GM18511 (cell line): ENCODE measurements at regions not wholly inside any gene's neighbourhood (a gene's known extent, or its start where the extent isn't known, plus 50 kb on each side); places are given as distances from the start of the nearest gene placed in this dataset.
"Not testable (repeated sequence)": the region's sequence is repeated elsewhere in the genome, so short reads cannot be mapped to it uniquely, and the experiment has no call there.

Experiments
- ATAC-seq: cut with Tn5 transposase; IDR thresholded peaks from one replicate; pipeline ENCODE4 v1.9.1; 2021; ENCODE audit warnings: mild to moderate bottlenecking, moderate library complexity; ENCODE audit not compliant: unreplicated experiment

GRCh38 chr13:44887515-44887914 is 101.8 kb downstream of the NUFIP1 start:
- ATAC-seq = no peak

DNA sequence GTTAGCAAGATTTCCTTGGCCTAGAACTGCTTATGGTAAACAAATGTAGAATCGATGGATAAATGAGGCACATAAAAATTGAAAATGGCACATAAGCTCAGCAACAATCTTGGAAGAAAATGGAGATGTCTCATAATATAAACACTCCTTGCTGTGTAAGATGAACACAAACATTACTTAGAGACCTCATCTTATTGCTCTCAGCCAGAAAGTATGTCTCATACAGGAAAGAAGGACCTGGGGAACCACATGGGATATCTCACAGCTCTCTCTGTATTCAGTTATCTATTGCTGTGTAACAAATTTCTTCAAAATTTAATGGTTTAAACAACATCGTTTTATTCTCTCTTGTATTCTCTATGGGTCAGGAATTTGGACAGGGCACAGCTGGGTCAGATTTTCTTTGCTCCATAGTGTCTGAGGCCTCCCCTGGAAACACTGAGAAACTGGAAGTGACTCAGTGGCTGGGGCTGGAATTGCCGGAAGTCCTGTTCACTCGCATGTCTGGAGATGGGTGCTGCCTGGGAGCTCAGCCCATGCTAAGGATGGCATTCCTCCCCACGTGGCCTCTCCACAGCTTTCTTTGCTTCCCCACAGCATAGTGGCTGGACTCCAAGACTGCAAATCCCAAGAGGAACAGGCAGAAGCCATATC is 105.1 kb downstream of the NUFIP1 start:
- ATAC-seq = no peak

DNA sequence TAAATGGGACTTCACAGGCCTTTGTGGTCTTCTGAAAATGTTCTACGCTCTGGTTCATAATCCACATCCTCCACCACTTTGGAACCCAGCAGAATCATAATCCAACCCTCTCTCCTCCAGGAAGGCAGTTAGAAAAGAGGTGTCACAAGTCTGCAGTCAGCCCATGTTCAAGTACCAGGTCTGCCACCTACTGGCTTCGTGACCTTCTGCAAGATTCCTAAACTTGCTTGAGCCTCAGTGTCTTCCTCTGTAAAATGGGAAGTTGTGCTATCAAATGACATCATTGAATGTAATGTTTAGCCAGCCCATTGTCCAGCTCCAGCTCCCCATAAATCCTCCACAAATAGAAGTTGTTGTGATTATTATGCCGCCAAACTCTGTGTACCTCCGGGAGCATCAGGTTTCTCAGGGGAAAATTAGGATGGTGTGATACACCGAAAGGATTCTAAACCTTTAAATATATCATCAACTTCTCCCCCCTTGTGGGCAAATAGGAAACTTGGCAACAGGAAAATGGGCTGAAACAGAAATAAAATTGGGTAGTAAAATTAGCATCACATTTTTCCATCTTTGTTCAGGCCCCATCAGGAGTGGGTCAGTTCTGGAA is 109.7 kb downstream of the NUFIP1 start:
- ATAC-seq = no peak

GRCh38 chr13:44876782-44877324 is 112.4 kb downstream of the NUFIP1 start:
- no peak for ATAC-seq

GRCh38 chr13:44874886-44875630 is 114.2 kb downstream of the NUFIP1 start:
- ATAC-seq = no peak

- ATAC-seq = no peak
Measured at GRCh38 chr13:44874176-44874575, 115.1 kb downstream of the NUFIP1 start.

GRCh38 chr13:44873461-44873860 is 115.8 kb downstream of the NUFIP1 start:
- ATAC-seq = no peak

DNA sequence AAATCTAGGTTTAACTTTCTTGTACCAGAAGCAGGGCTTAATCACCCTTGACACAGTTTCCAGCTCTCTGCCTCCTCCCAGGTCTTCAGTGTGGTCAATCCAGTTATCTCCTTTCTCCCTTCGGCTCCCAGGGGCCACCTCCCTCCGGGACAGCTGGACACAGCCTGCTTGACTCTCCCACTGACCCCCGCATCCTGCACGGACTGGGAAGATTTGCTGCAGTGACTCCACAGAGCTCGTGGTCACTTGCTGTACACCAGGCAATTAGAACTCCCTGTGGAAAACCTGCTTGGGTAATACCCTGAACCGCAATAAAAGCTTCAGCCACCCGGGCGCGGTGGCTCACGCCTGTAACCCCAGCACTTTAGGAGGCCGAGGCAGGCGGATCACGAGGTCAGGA is 116.5 kb downstream of the NUFIP1 start:
- no peak for ATAC-seq

DNA sequence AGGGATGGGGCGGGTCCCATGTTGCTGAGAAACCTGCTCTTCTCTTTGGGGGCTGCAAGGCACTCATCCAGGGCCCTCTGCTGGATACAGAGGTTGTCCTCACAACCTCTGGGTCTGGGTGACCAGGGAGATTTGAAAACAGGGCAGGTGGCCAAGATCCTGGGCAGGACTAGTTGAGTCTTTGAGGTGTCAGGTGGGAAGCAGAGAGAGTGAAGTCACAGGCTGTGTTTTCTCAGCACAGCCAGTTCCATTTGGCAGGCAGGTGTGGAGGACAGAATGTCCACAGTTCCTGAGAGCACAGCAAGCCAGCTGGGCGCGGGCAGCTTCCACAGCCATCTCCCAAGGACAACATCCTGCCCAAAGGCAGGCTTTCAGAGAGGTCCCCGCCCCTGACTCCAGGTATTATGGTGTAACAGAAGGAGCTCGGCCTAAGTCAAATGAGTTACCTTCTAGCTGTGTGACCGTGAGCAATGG is 118.8 kb downstream of the NUFIP1 start:
- no peak for ATAC-seq

DNA sequence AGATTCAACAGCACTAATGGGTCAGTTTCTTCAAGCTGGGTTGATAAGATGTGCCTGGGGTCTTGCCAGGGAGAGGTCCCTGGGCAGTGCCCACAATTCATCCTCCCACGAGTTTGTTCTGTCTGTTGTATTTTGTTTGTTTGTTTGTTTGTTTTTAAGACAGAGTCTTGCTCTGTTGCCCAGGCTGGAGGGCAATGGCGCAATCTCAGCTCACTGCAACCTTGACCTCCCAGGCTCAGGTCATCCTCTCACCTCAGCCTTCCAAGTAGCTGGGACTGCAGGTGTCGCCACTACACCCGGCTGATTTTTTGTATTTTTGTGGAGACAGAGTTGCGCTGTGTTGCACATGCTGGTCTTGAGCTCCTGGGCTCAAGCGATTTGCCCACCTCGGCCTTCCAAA is 120.1 kb downstream of the NUFIP1 start:
- no peak for ATAC-seq

DNA sequence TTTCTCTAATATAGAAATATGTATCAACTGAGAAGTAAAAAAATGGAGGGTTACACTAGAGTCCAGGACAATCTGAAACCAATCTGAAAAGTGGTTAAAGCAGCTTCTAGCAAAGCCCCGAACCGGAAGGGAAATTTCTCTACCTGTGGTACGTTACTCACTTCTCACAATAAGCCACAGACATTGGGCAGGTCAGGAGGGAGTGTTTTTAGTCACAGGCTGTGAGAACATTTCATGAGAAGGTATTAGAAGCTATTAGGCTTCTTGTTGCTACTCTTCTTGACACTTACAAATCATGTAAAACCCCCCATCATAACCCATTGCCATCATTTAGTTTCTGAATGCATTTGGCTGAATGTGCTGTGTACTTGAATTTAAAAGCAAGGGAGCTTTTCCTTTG is 120.9 kb downstream of the NUFIP1 start:
- peak; percentile 96 for ATAC-seq

GRCh38 chr13:44867825-44868224 is 121.4 kb downstream of the NUFIP1 start:
- ATAC-seq = no peak

- no peak for ATAC-seq
Measured at GRCh38 chr13:44866411-44866911, 122.8 kb downstream of the NUFIP1 start.

DNA sequence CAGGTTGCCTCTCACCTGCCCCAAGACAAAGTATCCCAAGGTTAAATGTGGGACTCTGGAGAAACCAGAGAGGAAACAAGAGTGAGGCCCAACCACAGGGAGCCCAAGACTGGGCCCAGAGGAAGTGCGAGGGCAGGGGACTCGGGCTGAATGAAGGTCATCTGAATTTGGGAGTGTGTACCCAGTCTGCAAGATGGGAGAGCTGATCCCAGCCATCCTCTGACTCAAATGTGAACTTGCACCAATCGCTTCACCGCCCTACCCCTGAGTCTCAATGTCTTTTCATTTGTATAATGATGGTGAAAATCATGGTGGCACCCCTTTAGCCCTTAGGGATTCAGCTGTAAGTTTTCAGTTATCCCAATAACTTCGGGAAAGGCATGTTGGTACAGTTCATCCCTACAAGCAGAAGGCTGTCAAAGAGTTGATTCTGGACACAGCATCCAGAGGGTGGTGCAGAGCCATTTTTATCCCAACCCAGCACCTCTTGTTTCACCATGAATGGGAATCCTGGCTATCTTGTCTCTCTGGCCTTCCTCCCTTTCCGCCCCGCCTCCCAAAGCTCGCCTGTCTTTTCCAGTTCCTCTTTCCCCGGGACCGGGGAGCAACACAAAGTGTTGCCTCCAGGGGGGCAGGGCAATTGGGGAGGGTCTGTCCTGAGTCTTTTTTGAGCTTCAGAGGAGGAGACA is 123.4 kb downstream of the NUFIP1 start:
- ATAC-seq = no peak

GRCh38 chr13:44863641-44864040 is 125.6 kb downstream of the NUFIP1 start:
- ATAC-seq = not testable (repeated sequence)

- no peak for ATAC-seq
Measured at GRCh38 chr13:44860454-44860853, 128.8 kb downstream of the NUFIP1 start.

DNA sequence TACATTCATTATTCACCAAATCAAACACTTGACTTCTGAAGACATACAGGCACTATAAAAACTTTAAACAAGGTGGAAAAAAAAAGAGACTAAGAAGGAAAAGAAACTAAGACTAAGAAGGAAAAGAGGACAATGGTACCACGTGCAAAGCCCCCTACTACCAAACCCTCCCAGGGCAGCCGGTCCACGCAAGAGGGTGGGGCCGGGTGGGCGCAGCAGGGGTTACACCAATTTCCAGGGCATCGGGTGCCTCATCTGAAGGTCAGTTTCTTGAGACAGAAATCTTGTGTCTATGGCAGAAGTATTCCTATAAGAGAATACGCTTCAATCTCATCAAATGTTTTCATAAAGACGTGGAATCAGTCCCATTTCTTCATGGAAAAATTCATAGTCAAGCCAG is 131.5 kb downstream of the NUFIP1 start:
- ATAC-seq = no peak

GRCh38 chr13:44857061-44857460 is 132.2 kb downstream of the NUFIP1 start:
- ATAC-seq = no peak

GRCh38 chr13:44855860-44856259 is 133.4 kb downstream of the NUFIP1 start:
- no peak for ATAC-seq

DNA sequence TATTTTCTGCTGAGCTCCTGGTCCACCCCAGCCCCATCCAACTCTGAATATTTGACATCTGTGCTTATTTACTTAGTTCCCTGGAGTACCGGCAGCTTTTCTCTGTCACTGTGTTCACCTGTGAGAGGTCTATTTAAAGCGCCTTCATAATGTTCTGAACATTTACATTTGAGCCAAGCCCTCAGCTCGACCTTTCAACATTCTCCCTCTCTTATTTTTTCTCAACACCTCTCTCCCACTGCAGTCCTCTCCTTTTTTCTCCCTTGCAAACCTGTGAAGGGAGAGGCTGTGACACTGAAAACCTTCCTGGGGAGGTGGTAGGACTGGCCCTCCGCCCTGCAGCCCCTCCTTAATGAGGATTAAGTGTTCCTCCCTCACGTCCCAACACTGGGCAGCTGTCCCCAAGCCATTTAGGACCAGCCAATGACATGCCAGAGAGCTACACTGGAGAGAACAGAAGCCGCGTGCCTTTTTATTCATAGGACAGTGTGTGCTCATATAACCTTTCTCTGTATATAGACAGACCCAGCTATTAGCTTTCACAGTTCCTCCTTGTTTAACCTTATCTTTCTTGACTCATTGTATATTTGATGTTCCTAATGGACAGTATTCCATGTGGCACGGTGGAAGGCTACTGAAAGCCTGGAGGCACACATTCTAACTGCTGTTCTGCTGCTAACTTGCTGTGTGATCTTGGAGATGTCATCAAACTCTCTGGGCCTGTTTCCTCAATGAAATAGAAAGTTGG is 134.8 kb downstream of the NUFIP1 start:
- ATAC-seq = no peak
